ENCODE measurements at regions not wholly inside any gene's neighbourhood (a gene's known extent, or its start where the extent isn't known, plus 50 kb on each side); places are given as distances from the start of the nearest gene placed in this dataset.

DNA sequence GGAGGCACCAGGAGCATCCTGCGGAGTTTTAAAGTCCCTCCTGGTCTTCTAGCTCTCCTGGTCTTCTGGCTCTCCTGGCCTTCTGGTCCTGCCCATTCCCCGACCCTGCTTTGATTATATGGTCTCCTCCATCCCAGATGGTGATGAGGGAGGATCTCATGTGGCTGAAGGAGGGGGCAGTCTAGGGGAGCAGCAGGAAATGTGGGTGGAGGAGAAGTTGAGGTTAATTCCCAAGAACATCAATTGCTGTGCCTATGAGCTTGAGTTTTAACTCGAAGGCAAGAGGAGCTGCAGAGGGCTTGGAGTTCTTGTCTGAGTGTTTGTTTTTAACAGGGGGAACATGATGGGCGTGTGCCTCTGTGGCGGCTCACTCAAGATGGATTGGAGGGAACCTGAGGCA is 408.8 kb downstream of the MATN1 start:
- Mint-ChIP-seq H3K9me3 (ENCODE audit: unreplicated experiment) (no peaks in the 10 kb centered on the region), H3K27ac (ENCODE audit: unreplicated experiment) (no peak overlapping the region), H3K4me1 (ENCODE audit: unreplicated experiment) (no peaks in the 10 kb centered on the region), H3K36me3 (ENCODE audit: low read depth, unreplicated experiment) (no peaks in the 10 kb centered on the region), H3K27me3 (ENCODE audit: unreplicated experiment) (peaks cover 6% of the 10 kb centered on the region), H3K4me3 (ENCODE audit: unreplicated experiment) (peak overlapping the region; percentile 47)
- no peak for DNase-seq (ENCODE audit: low spot score)
- TF ChIP-seq, protein P1, sequence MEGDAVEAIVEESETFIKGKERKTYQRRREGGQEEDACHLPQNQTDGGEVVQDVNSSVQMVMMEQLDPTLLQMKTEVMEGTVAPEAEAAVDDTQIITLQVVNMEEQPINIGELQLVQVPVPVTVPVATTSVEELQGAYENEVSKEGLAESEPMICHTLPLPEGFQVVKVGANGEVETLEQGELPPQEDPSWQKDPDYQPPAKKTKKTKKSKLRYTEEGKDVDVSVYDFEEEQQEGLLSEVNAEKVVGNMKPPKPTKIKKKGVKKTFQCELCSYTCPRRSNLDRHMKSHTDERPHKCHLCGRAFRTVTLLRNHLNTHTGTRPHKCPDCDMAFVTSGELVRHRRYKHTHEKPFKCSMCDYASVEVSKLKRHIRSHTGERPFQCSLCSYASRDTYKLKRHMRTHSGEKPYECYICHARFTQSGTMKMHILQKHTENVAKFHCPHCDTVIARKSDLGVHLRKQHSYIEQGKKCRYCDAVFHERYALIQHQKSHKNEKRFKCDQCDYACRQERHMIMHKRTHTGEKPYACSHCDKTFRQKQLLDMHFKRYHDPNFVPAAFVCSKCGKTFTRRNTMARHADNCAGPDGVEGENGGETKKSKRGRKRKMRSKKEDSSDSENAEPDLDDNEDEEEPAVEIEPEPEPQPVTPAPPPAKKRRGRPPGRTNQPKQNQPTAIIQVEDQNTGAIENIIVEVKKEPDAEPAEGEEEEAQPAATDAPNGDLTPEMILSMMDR (IDR thresholded peaks at IDR 0.05; ENCODE audit: unreplicated experiment) = no peak

DNA sequence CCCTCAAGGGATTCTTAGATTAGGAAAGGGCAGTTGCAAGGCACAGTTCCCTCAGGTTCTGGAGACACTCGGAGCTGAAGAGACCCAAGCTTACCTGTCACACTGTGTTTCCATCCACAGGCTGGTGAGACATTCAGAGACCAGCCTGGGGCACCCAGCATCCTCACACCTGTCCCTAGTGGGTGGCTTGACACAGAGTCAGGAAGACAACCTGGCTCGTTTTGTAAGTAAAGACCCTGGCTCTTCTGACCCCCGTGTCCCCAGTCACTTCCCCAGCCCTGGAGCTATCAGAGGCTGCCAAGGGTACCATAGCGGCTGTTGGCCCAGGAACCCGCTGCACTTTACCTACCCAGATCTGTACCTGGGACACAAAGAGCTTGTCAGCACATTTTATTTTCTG is 409.8 kb downstream of the MATN1 start:
- H3K4me3 Mint-ChIP-seq (ENCODE audit: unreplicated experiment) = no peak overlapping the region

DNA sequence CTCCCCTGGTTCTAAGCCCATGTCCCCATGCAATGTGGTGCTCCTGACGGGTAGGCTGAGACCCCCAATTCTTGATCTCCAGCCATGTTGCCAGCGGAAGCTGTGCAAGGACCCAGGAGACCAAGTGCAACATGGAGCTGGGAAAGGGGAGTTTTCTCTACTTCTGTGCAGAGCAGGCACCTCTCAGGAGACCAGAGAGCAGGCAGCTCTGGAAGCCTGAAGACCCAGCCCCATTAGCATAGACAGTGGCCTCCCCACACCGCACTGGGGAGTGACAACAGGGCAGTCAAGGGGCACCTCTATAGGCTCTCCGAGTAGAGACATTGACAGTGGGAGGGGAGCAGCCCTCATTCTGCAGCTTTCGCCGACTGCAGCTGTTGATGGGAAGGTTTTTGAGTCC is 410.2 kb downstream of the MATN1 start:
- H3K27ac Mint-ChIP-seq (ENCODE audit: unreplicated experiment) = no peak overlapping the region
- peaks cover 6% of the 10 kb centered on the region for H3K27me3 Mint-ChIP-seq (ENCODE audit: unreplicated experiment)
- DNase-seq (ENCODE audit: low spot score) = no peak
- H3K4me1 Mint-ChIP-seq (ENCODE audit: unreplicated experiment) = no peaks in the 10 kb centered on the region
- no peaks in the 10 kb centered on the region for H3K36me3 Mint-ChIP-seq (ENCODE audit: low read depth, unreplicated experiment)
- TF ChIP-seq, protein P1 (IDR thresholded peaks at IDR 0.05; ENCODE audit: unreplicated experiment) = no peak
- no peak overlapping the region for H3K4me3 Mint-ChIP-seq (ENCODE audit: unreplicated experiment)
- no peaks in the 10 kb centered on the region for H3K9me3 Mint-ChIP-seq (ENCODE audit: unreplicated experiment)

More for the DNA sequence above, 409.8 kb downstream of the MATN1 start:
- no peak overlapping the region for H3K27ac Mint-ChIP-seq (ENCODE audit: unreplicated experiment)
- TF ChIP-seq, protein P1 (IDR thresholded peaks at IDR 0.05; ENCODE audit: unreplicated experiment) = no peak
- H3K27me3 Mint-ChIP-seq (ENCODE audit: unreplicated experiment) = peaks cover 6% of the 10 kb centered on the region
- H3K9me3 Mint-ChIP-seq (ENCODE audit: unreplicated experiment) = no peaks in the 10 kb centered on the region
- no peaks in the 10 kb centered on the region for H3K4me1 Mint-ChIP-seq (ENCODE audit: unreplicated experiment)
- no peak for DNase-seq (ENCODE audit: low spot score)
- no peaks in the 10 kb centered on the region for H3K36me3 Mint-ChIP-seq (ENCODE audit: low read depth, unreplicated experiment)

DNA sequence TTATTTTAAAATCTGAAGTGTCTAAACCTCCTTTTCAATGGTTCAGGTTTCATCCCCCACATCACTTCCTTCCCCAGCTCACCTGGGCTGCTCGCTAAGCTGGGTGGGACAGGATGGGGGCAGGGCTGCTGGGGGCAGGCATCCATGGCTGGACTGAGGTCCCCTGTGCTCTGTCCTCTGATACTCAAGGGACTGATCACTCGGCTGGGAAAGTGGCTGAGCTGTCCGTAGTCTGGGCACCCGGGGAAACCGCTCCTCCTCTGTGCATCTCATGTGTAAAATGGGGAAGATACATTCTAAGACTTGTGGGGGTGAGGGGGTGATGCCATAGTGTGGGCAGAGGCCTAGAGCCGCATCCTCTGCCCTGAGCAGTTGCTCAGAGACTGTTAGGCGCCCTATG is 411.2 kb downstream of the MATN1 start:
- no peak for DNase-seq (ENCODE audit: low spot score)
- no peaks in the 10 kb centered on the region for H3K36me3 Mint-ChIP-seq (ENCODE audit: low read depth, unreplicated experiment)
- no peak overlapping the region for H3K27ac Mint-ChIP-seq (ENCODE audit: unreplicated experiment)
- H3K4me3 Mint-ChIP-seq (ENCODE audit: unreplicated experiment) = no peak overlapping the region
- H3K9me3 Mint-ChIP-seq (ENCODE audit: unreplicated experiment) = no peaks in the 10 kb centered on the region
- TF ChIP-seq, protein P1 (IDR thresholded peaks at IDR 0.05; ENCODE audit: unreplicated experiment) = no peak
- peaks cover 6% of the 10 kb centered on the region for H3K27me3 Mint-ChIP-seq (ENCODE audit: unreplicated experiment)
- H3K4me1 Mint-ChIP-seq (ENCODE audit: unreplicated experiment) = no peaks in the 10 kb centered on the region

DNA sequence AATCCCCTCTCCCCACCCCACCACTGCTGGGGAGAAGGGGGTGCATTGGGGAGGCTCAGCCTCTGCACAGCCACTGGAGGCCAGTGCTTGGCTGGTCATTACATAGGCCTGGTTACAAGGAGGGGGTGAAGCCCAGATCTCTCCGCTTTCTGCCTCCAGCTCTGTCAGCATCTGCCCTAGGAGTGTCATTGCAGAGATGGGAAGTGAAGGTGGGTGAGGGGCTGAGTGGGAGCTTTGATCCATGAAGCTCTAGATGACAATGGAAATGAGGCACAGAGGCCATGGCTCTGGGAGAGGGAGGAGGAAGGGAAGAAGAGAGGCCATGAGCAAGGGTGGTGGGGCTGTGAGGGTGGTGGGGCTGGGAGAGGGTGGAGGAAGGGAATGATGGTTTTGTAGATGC is 411.6 kb downstream of the MATN1 start:
- Mint-ChIP-seq H3K9me3 (ENCODE audit: unreplicated experiment) (no peaks in the 10 kb centered on the region), H3K27me3 (ENCODE audit: unreplicated experiment) (peaks cover 7% of the 10 kb centered on the region), H3K36me3 (ENCODE audit: low read depth, unreplicated experiment) (no peaks in the 10 kb centered on the region), H3K4me3 (ENCODE audit: unreplicated experiment) (no peak overlapping the region), H3K4me1 (ENCODE audit: unreplicated experiment) (no peaks in the 10 kb centered on the region), H3K27ac (ENCODE audit: unreplicated experiment) (no peak overlapping the region)
- DNase-seq (ENCODE audit: low spot score) = no peak
- TF ChIP-seq, protein P1 (IDR thresholded peaks at IDR 0.05; ENCODE audit: unreplicated experiment) = no peak

All from endothelial cell (in vitro differentiated cells).